HepG2 (cell line): ENCODE measurements at regions not wholly inside any gene's neighbourhood (a gene's known extent, or its start where the extent isn't known, plus 50 kb on each side); places are given as distances from the start of the nearest gene placed in this dataset.

Experiments
- ATAC-seq: fragments of 200-7000 bp; cut with Tn5 transposase; 3 replicates; pipeline ENCODE4 v1.9.1; 2020; ENCODE audit warnings: mild to moderate bottlenecking, moderate library complexity
- BruUV-seq: library from RNA; stranded (reverse); fragments of 400-500 nt; replicated peaks from 2 replicates; lab custom pipeline; 2021; lab: Mats Ljungman, UMichigan
- CTCF ChIA-PET: fragments of 300-600 bp; formaldehyde crosslinking; extraction: SDS; loops from one replicate; lab custom pipeline; 2021; ENCODE audit warnings: low total read pairs, inconsistent platforms, low intra/inter-chr PET ratio; lab: Yijun Ruan, JAX
- POLR2A ChIA-PET: fragments of 350-600 bp; sonication (Branson Sonifier 250); formaldehyde crosslinking; loops from one replicate; lab custom pipeline; 2020; ENCODE audit warnings: antibody characterized with exemption, inconsistent platforms; lab: Yijun Ruan, JAX
- DNase-seq: peaks from one replicate; pipeline ENCODE4 v3.0.0-alpha.2; 2015; ENCODE audit warnings: low spot score
- FAIRE-seq: peaks from 3 replicates; lab custom pipeline; 2011; peaks lifted over from hg19 to GRCh38; lab: Jason Lieb, UNC
- H2AFZ ChIP-seq: one replicate; pipeline ENCODE4 v1.6.1; 2011; ENCODE audit warnings: low read length, inconsistent platforms
- H3K27ac ChIP-seq: fragments of 300-600 bp; 3 replicates; pipeline ENCODE4 v1.8.0; 2011; ENCODE audit warnings: mixed run types, mild to moderate bottlenecking, mixed read lengths, low read length, inconsistent platforms; ENCODE audit not compliant: insufficient read depth; ENCODE audit errors: extremely low read length
- H3K27me3 ChIP-seq, 2 experiments: fragments of 200-600 bp in 1 of 2; 2 replicates in 1 of 2; 3 replicates in 1 of 2; pipeline versions ENCODE4 v1.6.0 to v1.8.0; 2011; ENCODE audit warnings: low read length in 2 of 2, mild to moderate bottlenecking in 2 of 2, moderate library complexity in 2 of 2, inconsistent platforms in 1 of 2; ENCODE audit not compliant: insufficient read depth in 2 of 2, control insufficient read depth in 1 of 2
- H3K36me3 ChIP-seq, 2 experiments: fragments of 200-600 bp in 1 of 2; replicated peaks in 1 of 2; 2 replicates in 1 of 2; 3 replicates in 1 of 2; pipeline versions ENCODE4 v1.5.1 to v1.8.0; 2011; ENCODE audit warnings: low read length in 2 of 2, inconsistent platforms in 1 of 2; ENCODE audit not compliant: insufficient read depth in 2 of 2, control insufficient read depth in 1 of 2
- H3K4me1 ChIP-seq: 2 replicates; pipeline ENCODE4 v1.5.1; 2012; ENCODE audit warnings: low read length, inconsistent platforms; ENCODE audit not compliant: insufficient read depth
- H3K4me2 ChIP-seq: 2 replicates; pipeline ENCODE4 v1.6.0; 2011; ENCODE audit warnings: low read depth, low read length, inconsistent platforms
- H3K4me3 ChIP-seq, 3 experiments: fragments of 200-600 bp in 1 of 3; sonication (generic), shearing (Covaris generic) in 1 of 3; replicated peaks in 1 of 3; 2 replicates each; pipeline ENCODE4 v1.5.1; 2011 to 2016; ENCODE audit warnings: low read length in 3 of 3, inconsistent platforms in 2 of 3, low read depth in 2 of 3, mild to moderate bottlenecking in 2 of 3, control low read depth in 1 of 3, mixed read lengths in 1 of 3; ENCODE audit not compliant: insufficient read depth in 1 of 3
- H3K79me2 ChIP-seq: one replicate; pipeline ENCODE4 v1.6.1; 2011; ENCODE audit warnings: low read length, inconsistent platforms; ENCODE audit not compliant: insufficient read depth
- H3K9ac ChIP-seq: 2 replicates; pipeline ENCODE4 v1.6.0; 2011; ENCODE audit warnings: mild to moderate bottlenecking, low read depth, low read length, inconsistent platforms; ENCODE audit not compliant: insufficient read depth
- H3K9me3 ChIP-seq: 2 replicates; pipeline ENCODE4 v1.5.1; 2012; ENCODE audit warnings: mild to moderate bottlenecking, low read length
- H4K20me1 ChIP-seq: 2 replicates; pipeline ENCODE4 v1.6.0; 2011; ENCODE audit warnings: inconsistent platforms, mild to moderate bottlenecking, low read length, moderate library complexity; ENCODE audit not compliant: insufficient read depth
- AHR ChIP-seq: IDR thresholded peaks from 2 replicates; pipeline ENCODE4 v1.6.1; 2018; ENCODE audit warnings: missing genetic modification reagents, missing compliant biosample characterization
- DBP ChIP-seq: sonication (generic); formaldehyde crosslinking; IDR thresholded peaks from 2 replicates; pipeline ENCODE4 v1.4.0; 2020; ENCODE audit warnings: missing genetic modification reagents; ENCODE audit errors: not compliant biosample characterization
- EEA1 ChIP-seq: sonication (generic); formaldehyde crosslinking; IDR thresholded peaks from 2 replicates; pipeline ENCODE4 v1.5.1; 2020; ENCODE audit warnings: mild to moderate bottlenecking, missing genetic modification reagents, borderline replicate concordance
- GLMP ChIP-seq: sonication (generic); formaldehyde crosslinking; IDR thresholded peaks from 2 replicates; pipeline ENCODE4 v1.9.0; 2021; ENCODE audit warnings: missing genetic modification reagents, mild to moderate bottlenecking, borderline replicate concordance
- POLR2AphosphoS2 ChIP-seq: IDR thresholded peaks from 2 replicates; pipeline ENCODE4 v1.6.1; 2011; ENCODE audit warnings: low read depth, low read length, improper control_type of control experiment
- SAP130 ChIP-seq: IDR thresholded peaks from 2 replicates; pipeline ENCODE4 v1.6.1; 2016; ENCODE audit warnings: low read depth
- ZBTB33 ChIP-seq: sonication (generic); formaldehyde crosslinking; IDR thresholded peaks from 2 replicates; pipeline ENCODE4 v1.4.0; 2020; ENCODE audit warnings: missing genetic modification reagents
- ZMAT3 ChIP-seq: sonication (generic); formaldehyde crosslinking; conservative IDR thresholded peaks from 2 replicates; pipeline ENCODE4 v1.7.0; 2021; ENCODE audit warnings: missing genetic modification reagents
- ZNF460 ChIP-seq: sonication (generic); formaldehyde crosslinking; IDR thresholded peaks from 2 replicates; pipeline ENCODE4 v1.5.1; 2020; ENCODE audit warnings: missing genetic modification reagents, mild to moderate bottlenecking, borderline replicate concordance
- ZNF646 ChIP-seq: sonication (generic); formaldehyde crosslinking; IDR thresholded peaks from 2 replicates; pipeline ENCODE4 v1.9.0; 2021; ENCODE audit warnings: mild to moderate bottlenecking, missing genetic modification reagents
- in situ Hi-C: cut with HindIII; loops from 2 replicates; pipeline ENCODE4 v1.10.0; 2017; ENCODE audit warnings: low pct_unique_long_range_greater_than_20kb; ENCODE audit not compliant: extremely low pct_ligation_motif_present
- intact Hi-C: fragments of 100-400 bp; cut with micrococcal nuclease; formaldehyde crosslinking; loops from one replicate; pipeline ENCODE4 v1.10.0; 2022; ENCODE audit not compliant: unreplicated experiment

- no peak for FAIRE-seq
- no peaks in the 10 kb centered on the region for H3K36me3 ChIP-seq
- H4K20me1 ChIP-seq, result no peaks in the 10 kb centered on the region
- peaks cover 16% of the 10 kb centered on the region; the same call in 1 of the 2 replicates for H3K9me3 ChIP-seq
- intact Hi-C loops, result no loop called here
- POLR2A ChIA-PET, result no interaction called here
- no peak overlapping the region for H3K4me3 ChIP-seq
- CTCF ChIA-PET, result no interaction called here
- H2AFZ ChIP-seq, result no peak overlapping the region
- BruUV-seq, result no TSS peak
- H3K4me2 ChIP-seq, result no peak overlapping the region
- no peak overlapping the region for H3K9ac ChIP-seq
- no peak overlapping the region for H3K27ac ChIP-seq
- ATAC-seq, result no peak
- H3K27me3 ChIP-seq, result no peaks in the 10 kb centered on the region
- no peaks in the 10 kb centered on the region for H3K79me2 ChIP-seq
- DNase-seq, result no peak
- H3K4me1 ChIP-seq, result no peaks in the 10 kb centered on the region
- in situ Hi-C loops, result no loop called here
- TF ChIP-seq DBP (CRISPR knock-in tag) (no peak), AHR (CRISPR knock-in tag) (no peak), ZNF460 (CRISPR knock-in tag) (no peak), SAP130 (CRISPR knock-in tag) (no peak), EEA1 (CRISPR knock-in tag) (no peak), GLMP (no peak), ZBTB33 (CRISPR knock-in tag) (no peak), POLR2AphosphoS2 (no peak), ZMAT3 (CRISPR knock-in tag) (no peak), ZNF646 (CRISPR knock-in tag) (no peak)
These were observed 249.6 kb downstream of the RPS4Y2 start for GRCh38 chrY:21005531-21005930.
